GM12878 (cell line): ENCODE measurements at regions not wholly inside any gene's neighbourhood (a gene's known extent, or its start where the extent isn't known, plus 50 kb on each side); places are given as distances from the start of the nearest gene placed in this dataset.

Experiments used
- ATAC-seq: fragments of 200-7000 bp; cut with Tn5 transposase; 3 replicates; pipeline ENCODE4 v1.9.1; 2020; ENCODE audit warnings: mild to moderate bottlenecking, moderate library complexity
- BruUV-seq: library from RNA; stranded (reverse); fragments of 400-500 nt; replicated peaks from 2 replicates; lab custom pipeline; 2021; lab: Mats Ljungman, UMichigan
- CTCF ChIA-PET: fragments of 300-600 bp; sonication (Branson Sonifier 250); formaldehyde crosslinking; extraction: SDS; loops from one replicate; lab custom pipeline; 2021; ENCODE audit warnings: inconsistent platforms; lab: Yijun Ruan, JAX
- POLR2A ChIA-PET: fragments of 350-600 bp; formaldehyde crosslinking; extraction: SDS; loops from one replicate; lab custom pipeline; 2021; ENCODE audit warnings: inconsistent platforms; lab: Charles Lee
- RAD21 ChIA-PET: fragments of 300-600 bp; sonication (Branson Sonifier 250); formaldehyde crosslinking; loops from one replicate; lab custom pipeline; 2023; ENCODE audit warnings: antibody characterized with exemption; ENCODE audit not compliant: unreplicated experiment; lab: Charles Lee
- SMC1A ChIA-PET: fragments of 300-600 bp; sonication (Branson Sonifier 250); formaldehyde crosslinking; loops from one replicate; lab custom pipeline; 2023; ENCODE audit not compliant: unreplicated experiment, uncharacterized antibody; lab: Charles Lee
- DNase-seq: peaks from one replicate; pipeline ENCODE4 v3.0.0-alpha.2; 2011; ENCODE audit warnings: low read depth, low spot score
- FAIRE-seq: peaks from 3 replicates; lab custom pipeline; 2011; peaks lifted over from hg19 to GRCh38; lab: Jason Lieb, UNC
- H2AFZ ChIP-seq: 2 replicates; pipeline ENCODE4 v1.6.0; 2011; ENCODE audit warnings: low read depth, low read length, control low read depth; ENCODE audit not compliant: control insufficient read depth
- H3K27ac ChIP-seq: 2 replicates; pipeline ENCODE4 v1.5.1; 2011; ENCODE audit warnings: control low read depth; ENCODE audit not compliant: control insufficient read depth, insufficient read depth
- H3K27me3 ChIP-seq, 2 experiments: replicated peaks in 1 of 2; 2 replicates each; pipeline versions ENCODE4 v1.6.0 to v1.6.1; 2011; ENCODE audit warnings: low read length in 1 of 2; ENCODE audit not compliant: control insufficient read depth in 2 of 2, insufficient read depth in 2 of 2
- H3K36me3 ChIP-seq, 2 experiments: 2 replicates each; pipeline ENCODE4 v1.5.1; 2011; ENCODE audit warnings: low read length in 1 of 2; ENCODE audit not compliant: control insufficient read depth in 2 of 2, insufficient read depth in 2 of 2
- H3K4me1 ChIP-seq: 2 replicates; pipeline ENCODE4 v1.6.1; 2011; ENCODE audit warnings: mild to moderate bottlenecking, low read length, moderate library complexity, mixed read lengths; ENCODE audit not compliant: control insufficient read depth, insufficient read depth
- H3K4me2 ChIP-seq: 2 replicates; pipeline ENCODE4 v1.6.0; 2011; ENCODE audit warnings: control low read depth; ENCODE audit not compliant: control insufficient read depth, insufficient read depth
- H3K4me3 ChIP-seq: fragments of 200-600 bp; sonication (generic); 2 replicates; pipeline ENCODE4 v1.5.1; 2016
- H3K79me2 ChIP-seq: 2 replicates; pipeline ENCODE4 v1.6.0; 2011; ENCODE audit warnings: low read length; ENCODE audit not compliant: control insufficient read depth, insufficient read depth
- H3K9ac ChIP-seq: 2 replicates; pipeline ENCODE4 v1.8.0; 2011; ENCODE audit warnings: low read length, control low read depth, mixed read lengths; ENCODE audit not compliant: control insufficient read depth, insufficient read depth
- H3K9me3 ChIP-seq: replicated peaks from 3 replicates; pipeline ENCODE4 v1.5.1; 2011; ENCODE audit warnings: mild to moderate bottlenecking, low read length; ENCODE audit not compliant: control insufficient read depth, insufficient read depth
- H4K20me1 ChIP-seq: 2 replicates; pipeline ENCODE4 v1.6.0; 2011; ENCODE audit not compliant: control insufficient read depth, insufficient read depth
- ATF7 ChIP-seq: fragments of 450-650 bp; IDR thresholded peaks from 2 replicates; pipeline ENCODE4 v1.6.1; 2016; ENCODE audit warnings: low read depth, mild to moderate bottlenecking
- EZH2 ChIP-seq: IDR thresholded peaks from 2 replicates; pipeline ENCODE4 v1.6.1; 2012; ENCODE audit warnings: low read depth, mild to moderate bottlenecking, control low read depth, inconsistent platforms, low read length, borderline replicate concordance; ENCODE audit not compliant: control insufficient read depth
- HDAC2 ChIP-seq: fragments of 200-600 bp; sonication (generic); IDR thresholded peaks from 2 replicates; pipeline ENCODE4 v1.6.1; 2017
- MXI1 ChIP-seq: fragments of 150-350 bp; IDR thresholded peaks from 2 replicates; pipeline ENCODE4 v1.6.1; 2011; ENCODE audit warnings: low read depth, mild to moderate bottlenecking, inconsistent platforms, low read length, improper control_type of control experiment
- PAX8 ChIP-seq: fragments of 450-650 bp; IDR thresholded peaks from 2 replicates; pipeline ENCODE4 v1.6.1; 2017; ENCODE audit warnings: mild to moderate bottlenecking, moderate library complexity
- POLR2A ChIP-seq: IDR thresholded peaks from 2 replicates; pipeline ENCODE4 v1.6.1; 2011; ENCODE audit warnings: low read depth, mild to moderate bottlenecking, low read length
- POU2F2 ChIP-seq: IDR thresholded peaks from 3 replicates; pipeline ENCODE4 v1.6.1; 2011; ENCODE audit warnings: low read depth, mild to moderate bottlenecking, low read length, borderline replicate concordance
- SUZ12 ChIP-seq: fragments of 200-600 bp; sonication (generic); IDR thresholded peaks from one replicate; pipeline ENCODE4 v1.6.1; 2018; ENCODE audit warnings: antibody characterized with exemption, mild to moderate bottlenecking; ENCODE audit not compliant: unreplicated experiment
- ZNF217 ChIP-seq: fragments of 450-650 bp; IDR thresholded peaks from 2 replicates; pipeline ENCODE4 v1.6.1; 2017; ENCODE audit warnings: antibody characterized with exemption, mild to moderate bottlenecking
- WGBS: methylation state at CpG from one replicate; pipeline ENCODE4 v1.1.6; 2016; ENCODE audit warnings: low lambda C conversion rate; ENCODE audit not compliant: insufficient replicate concordance, insufficient coverage; ENCODE audit errors: missing lambda C conversion rate; 5-methylcytosine and 5-hydroxymethylcytosine counted together
- in situ Hi-C: fragments of 300-500 bp; cut with MboI; formaldehyde crosslinking; loops from 9 replicates; pipeline ENCODE4 v1.14.3; 2018; ENCODE audit warnings: mixed read lengths
- intact Hi-C: fragments of 100-400 bp; cut with micrococcal nuclease; formaldehyde crosslinking; loops from one replicate; pipeline ENCODE4 v1.14.2; 2022; ENCODE audit not compliant: unreplicated experiment
- TF ChIP-seq, protein P1 (sequence below): fragments of 450-650 bp; IDR thresholded peaks from 2 replicates; pipeline ENCODE4 v1.6.1; 2017; ENCODE audit warnings: mild to moderate bottlenecking
- TF ChIP-seq, protein P2 (sequence below): fragments of 150-350 bp; IDR thresholded peaks from 2 replicates; pipeline ENCODE4 v1.6.1; 2014; ENCODE audit warnings: mild to moderate bottlenecking, low read depth, low read length
- TF ChIP-seq, protein P3 (sequence below): fragments of 450-650 bp; IDR thresholded peaks from 2 replicates; pipeline ENCODE4 v1.6.1; 2016; ENCODE audit warnings: mild to moderate bottlenecking, moderate library complexity, borderline replicate concordance

DNA sequence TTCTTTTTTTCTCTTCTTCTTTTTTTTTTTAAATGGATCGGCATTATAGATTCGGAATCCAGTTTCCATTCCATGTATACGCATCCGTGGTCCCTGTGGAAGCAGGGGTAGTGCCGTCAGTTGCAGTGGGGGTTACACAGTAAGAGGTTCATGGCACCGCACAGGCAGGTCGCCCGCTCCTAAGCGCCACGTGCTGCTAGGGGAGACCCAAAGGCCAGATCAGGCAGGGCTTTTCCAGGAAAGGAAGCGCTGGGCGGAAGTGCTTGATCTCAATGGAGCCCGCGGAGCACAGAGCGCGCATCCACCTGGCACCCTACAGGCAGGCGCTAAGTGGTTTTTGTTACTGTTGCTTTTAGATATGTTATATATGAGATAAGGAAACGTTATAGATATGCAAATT lies 174.8 kb upstream of the OR13F1 start:
- Histone ChIP-seq H3K9me3 (no peaks in the 10 kb centered on the region), H3K4me3 (no peak overlapping the region), H2AFZ (no peak overlapping the region), H3K4me2 (no peak overlapping the region), H3K36me3 (no peaks in the 10 kb centered on the region), H3K9ac (no peak overlapping the region), H3K4me1 (no peaks in the 10 kb centered on the region), H3K27me3 (no peaks in the 10 kb centered on the region), H3K27ac (no peak overlapping the region), H4K20me1 (no peaks in the 10 kb centered on the region), H3K79me2 (no peaks in the 10 kb centered on the region)
- ChIA-PET CTCF (no interaction called here), SMC1A (no interaction called here), RAD21 (no interaction called here), POLR2A (no interaction called here)
- no TSS peak for BruUV-seq
- TF ChIP-seq, protein P1, sequence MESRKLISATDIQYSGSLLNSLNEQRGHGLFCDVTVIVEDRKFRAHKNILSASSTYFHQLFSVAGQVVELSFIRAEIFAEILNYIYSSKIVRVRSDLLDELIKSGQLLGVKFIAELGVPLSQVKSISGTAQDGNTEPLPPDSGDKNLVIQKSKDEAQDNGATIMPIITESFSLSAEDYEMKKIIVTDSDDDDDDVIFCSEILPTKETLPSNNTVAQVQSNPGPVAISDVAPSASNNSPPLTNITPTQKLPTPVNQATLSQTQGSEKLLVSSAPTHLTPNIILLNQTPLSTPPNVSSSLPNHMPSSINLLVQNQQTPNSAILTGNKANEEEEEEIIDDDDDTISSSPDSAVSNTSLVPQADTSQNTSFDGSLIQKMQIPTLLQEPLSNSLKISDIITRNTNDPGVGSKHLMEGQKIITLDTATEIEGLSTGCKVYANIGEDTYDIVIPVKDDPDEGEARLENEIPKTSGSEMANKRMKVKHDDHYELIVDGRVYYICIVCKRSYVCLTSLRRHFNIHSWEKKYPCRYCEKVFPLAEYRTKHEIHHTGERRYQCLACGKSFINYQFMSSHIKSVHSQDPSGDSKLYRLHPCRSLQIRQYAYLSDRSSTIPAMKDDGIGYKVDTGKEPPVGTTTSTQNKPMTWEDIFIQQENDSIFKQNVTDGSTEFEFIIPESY: no peak
- TF ChIP-seq EZH2 (no peak), ZNF217 (no peak), PAX8 (no peak), POU2F2 (no peak), SUZ12 (no peak), ATF7 (no peak), MXI1 (no peak), HDAC2 (no peak), POLR2A (no peak)
- TF ChIP-seq, protein P2, sequence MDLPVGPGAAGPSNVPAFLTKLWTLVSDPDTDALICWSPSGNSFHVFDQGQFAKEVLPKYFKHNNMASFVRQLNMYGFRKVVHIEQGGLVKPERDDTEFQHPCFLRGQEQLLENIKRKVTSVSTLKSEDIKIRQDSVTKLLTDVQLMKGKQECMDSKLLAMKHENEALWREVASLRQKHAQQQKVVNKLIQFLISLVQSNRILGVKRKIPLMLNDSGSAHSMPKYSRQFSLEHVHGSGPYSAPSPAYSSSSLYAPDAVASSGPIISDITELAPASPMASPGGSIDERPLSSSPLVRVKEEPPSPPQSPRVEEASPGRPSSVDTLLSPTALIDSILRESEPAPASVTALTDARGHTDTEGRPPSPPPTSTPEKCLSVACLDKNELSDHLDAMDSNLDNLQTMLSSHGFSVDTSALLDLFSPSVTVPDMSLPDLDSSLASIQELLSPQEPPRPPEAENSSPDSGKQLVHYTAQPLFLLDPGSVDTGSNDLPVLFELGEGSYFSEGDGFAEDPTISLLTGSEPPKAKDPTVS: no peak
- TF ChIP-seq, protein P3, sequence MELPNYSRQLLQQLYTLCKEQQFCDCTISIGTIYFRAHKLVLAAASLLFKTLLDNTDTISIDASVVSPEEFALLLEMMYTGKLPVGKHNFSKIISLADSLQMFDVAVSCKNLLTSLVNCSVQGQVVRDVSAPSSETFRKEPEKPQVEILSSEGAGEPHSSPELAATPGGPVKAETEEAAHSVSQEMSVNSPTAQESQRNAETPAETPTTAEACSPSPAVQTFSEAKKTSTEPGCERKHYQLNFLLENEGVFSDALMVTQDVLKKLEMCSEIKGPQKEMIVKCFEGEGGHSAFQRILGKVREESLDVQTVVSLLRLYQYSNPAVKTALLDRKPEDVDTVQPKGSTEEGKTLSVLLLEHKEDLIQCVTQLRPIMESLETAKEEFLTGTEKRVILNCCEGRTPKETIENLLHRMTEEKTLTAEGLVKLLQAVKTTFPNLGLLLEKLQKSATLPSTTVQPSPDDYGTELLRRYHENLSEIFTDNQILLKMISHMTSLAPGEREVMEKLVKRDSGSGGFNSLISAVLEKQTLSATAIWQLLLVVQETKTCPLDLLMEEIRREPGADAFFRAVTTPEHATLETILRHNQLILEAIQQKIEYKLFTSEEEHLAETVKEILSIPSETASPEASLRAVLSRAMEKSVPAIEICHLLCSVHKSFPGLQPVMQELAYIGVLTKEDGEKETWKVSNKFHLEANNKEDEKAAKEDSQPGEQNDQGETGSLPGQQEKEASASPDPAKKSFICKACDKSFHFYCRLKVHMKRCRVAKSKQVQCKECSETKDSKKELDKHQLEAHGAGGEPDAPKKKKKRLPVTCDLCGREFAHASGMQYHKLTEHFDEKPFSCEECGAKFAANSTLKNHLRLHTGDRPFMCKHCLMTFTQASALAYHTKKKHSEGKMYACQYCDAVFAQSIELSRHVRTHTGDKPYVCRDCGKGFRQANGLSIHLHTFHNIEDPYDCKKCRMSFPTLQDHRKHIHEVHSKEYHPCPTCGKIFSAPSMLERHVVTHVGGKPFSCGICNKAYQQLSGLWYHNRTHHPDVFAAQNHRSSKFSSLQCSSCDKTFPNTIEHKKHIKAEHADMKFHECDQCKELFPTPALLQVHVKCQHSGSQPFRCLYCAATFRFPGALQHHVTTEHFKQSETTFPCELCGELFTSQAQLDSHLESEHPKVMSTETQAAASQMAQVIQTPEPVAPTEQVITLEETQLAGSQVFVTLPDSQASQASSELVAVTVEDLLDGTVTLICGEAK: no peak
- no peak for ATAC-seq
- 66% methylated on average over 18 of the region's 18 CpGs for WGBS
- intact Hi-C loops: no loop called here
- no peak for FAIRE-seq
- DNase-seq: no peak
- in situ Hi-C loops: no loop called here
